K562 (cell line): ENCODE measurements at regions not wholly inside any gene's neighbourhood (a gene's known extent, or its start where the extent isn't known, plus 50 kb on each side); places are given as distances from the start of the nearest gene placed in this dataset.

ENCODE experiments used
- ATAC-seq: fragments of 200-7000 bp; cut with Tn5 transposase; 3 replicates; pipeline ENCODE4 v1.9.1; 2020; ENCODE audit warnings: moderate library complexity
- BruUV-seq: library from RNA; stranded (reverse); fragments of 400-500 nt; replicated peaks from 2 replicates; lab custom pipeline; 2021; lab: Mats Ljungman, UMichigan
- CTCF ChIA-PET: fragments of 300-600 bp; formaldehyde crosslinking; extraction: SDS; loops from one replicate; lab custom pipeline; 2021; ENCODE audit warnings: low intra/inter-chr PET ratio; lab: Yijun Ruan, JAX
- POLR2A ChIA-PET: fragments of 300-600, 350-650 bp; sonication (Branson Sonifier 250); formaldehyde crosslinking; extraction: SDS; loops from one replicate; lab custom pipeline; 2021; ENCODE audit warnings: antibody characterized with exemption, inconsistent platforms; lab: Yijun Ruan, JAX
- DNase-seq, 4 experiments: peaks; one replicate each; pipeline versions ENCODE4 v3.0.0 to v3.0.0-alpha.2; 2011 to 2018; ENCODE audit warnings: low spot score in 3 of 4, mixed read lengths in 3 of 4; ENCODE audit errors: extremely low read depth in 1 of 4
- FAIRE-seq: peaks from 2 replicates; lab custom pipeline; 2011; peaks lifted over from hg19 to GRCh38; lab: Jason Lieb, UNC
- H2AFZ ChIP-seq: 2 replicates; pipeline ENCODE4 v1.6.0; 2011; ENCODE audit warnings: low read depth, low read length, control low read depth, inconsistent platforms
- H3K27ac ChIP-seq: fragments of 200-600 bp; 3 replicates; pipeline ENCODE4 v1.8.0; 2011; ENCODE audit warnings: low read depth, mild to moderate bottlenecking, control low read depth, inconsistent platforms, low read length, moderate library complexity, mixed read lengths; ENCODE audit errors: extremely low read depth
- H3K27me3 ChIP-seq, 2 experiments: fragments of 300-600 bp in 1 of 2; 2 replicates in 1 of 2; 3 replicates in 1 of 2; pipeline versions ENCODE4 v1.6.0 to v1.8.0; 2011; ENCODE audit warnings: inconsistent platforms in 2 of 2, low read length in 2 of 2, mild to moderate bottlenecking in 1 of 2, mixed read lengths in 1 of 2, moderate library complexity in 1 of 2; ENCODE audit not compliant: control insufficient read depth in 2 of 2, insufficient read depth in 2 of 2
- H3K36me3 ChIP-seq: fragments of 300-600 bp; 3 replicates; pipeline ENCODE4 v1.8.0; 2011; ENCODE audit warnings: mild to moderate bottlenecking, low read length, inconsistent platforms; ENCODE audit not compliant: control insufficient read depth, insufficient read depth
- H3K4me1 ChIP-seq, 2 experiments: fragments of 200-600 bp in 1 of 2; replicated peaks in 1 of 2; 2 replicates in 1 of 2; 3 replicates in 1 of 2; pipeline versions ENCODE4 v1.5.1 to v1.8.0; 2011; ENCODE audit warnings: inconsistent platforms in 2 of 2, low read length in 2 of 2, mild to moderate bottlenecking in 1 of 2, mixed read lengths in 1 of 2, moderate library complexity in 1 of 2; ENCODE audit not compliant: control insufficient read depth in 2 of 2, insufficient read depth in 2 of 2
- H3K4me2 ChIP-seq: 2 replicates; pipeline ENCODE4 v1.6.1; 2011; ENCODE audit warnings: low read length, control low read depth, inconsistent platforms, mixed read lengths; ENCODE audit not compliant: insufficient read depth
- H3K4me3 ChIP-seq: fragments of 200-600 bp; sonication (generic), shearing (Covaris generic); 2 replicates; pipeline ENCODE4 v1.5.1; 2016; ENCODE audit warnings: control low read depth, inconsistent platforms
- H3K79me2 ChIP-seq: fragments of 200-600 bp; 3 replicates; pipeline ENCODE4 v1.8.0; 2011; ENCODE audit warnings: low read length, inconsistent platforms; ENCODE audit not compliant: control insufficient read depth, insufficient read depth
- H3K9ac ChIP-seq, 2 experiments: 2 replicates each; pipeline versions ENCODE4 v1.6.0 to v1.6.1; 2011; ENCODE audit warnings: low read depth in 2 of 2, low read length in 2 of 2, control low read depth in 1 of 2, inconsistent platforms in 1 of 2, mild to moderate bottlenecking in 1 of 2, mixed read lengths in 1 of 2; ENCODE audit not compliant: insufficient read depth in 1 of 2
- H3K9me1 ChIP-seq: one replicate; pipeline ENCODE4 v1.6.0; 2011; ENCODE audit warnings: inconsistent platforms, mild to moderate bottlenecking, low read length, moderate library complexity; ENCODE audit not compliant: control insufficient read depth, insufficient read depth
- H3K9me3 ChIP-seq: replicated peaks from 2 replicates; pipeline ENCODE4 v1.5.1; 2011; ENCODE audit warnings: low read depth, low read length, inconsistent platforms; ENCODE audit not compliant: control insufficient read depth, insufficient read depth
- H4K20me1 ChIP-seq: replicated peaks from 2 replicates; pipeline ENCODE4 v1.6.1; 2011; ENCODE audit warnings: low read length, inconsistent platforms, mixed read lengths; ENCODE audit not compliant: control insufficient read depth, insufficient read depth
- CREBBP ChIP-seq: IDR thresholded peaks from one replicate; pipeline ENCODE4 v1.6.1; 2012; ENCODE audit warnings: low read depth, mild to moderate bottlenecking, control low read depth, inconsistent platforms, low read length
- ILF3 ChIP-seq: fragments of 450-650 bp; IDR thresholded peaks from 2 replicates; pipeline ENCODE4 v1.6.1; 2018; ENCODE audit warnings: antibody characterized with exemption, mild to moderate bottlenecking, moderate library complexity, borderline replicate concordance
- JUNB ChIP-seq: fragments of 450-650 bp; formaldehyde crosslinking; conservative IDR thresholded peaks from 2 replicates; pipeline ENCODE4 v1.4.0; 2020; ENCODE audit warnings: mild to moderate bottlenecking
- KLF16 ChIP-seq: IDR thresholded peaks from 2 replicates; pipeline ENCODE4 v1.6.1; 2016; ENCODE audit warnings: antibody characterized with exemption
- NFE2 ChIP-seq: IDR thresholded peaks from 2 replicates; pipeline ENCODE4 v1.6.1; 2014; ENCODE audit warnings: antibody characterized with exemption, low read depth
- PCBP1 ChIP-seq: fragments of 200-400 bp; formaldehyde crosslinking; IDR thresholded peaks from 2 replicates; pipeline ENCODE4 v1.6.1; 2018; ENCODE audit warnings: mild to moderate bottlenecking, low read depth, low read length; ENCODE audit not compliant: poor library complexity, severe bottlenecking
- RBM39 ChIP-seq: fragments of 200-400 bp; formaldehyde crosslinking; optimal IDR thresholded peaks from 2 replicates; pipeline ENCODE3; 2018; ENCODE audit warnings: low read depth, low read length
- ZFP36 ChIP-seq: fragments of 150-350 bp; IDR thresholded peaks from 2 replicates; pipeline ENCODE4 v1.6.1; 2018; ENCODE audit warnings: low read length, low read depth; ENCODE audit not compliant: partially characterized antibody
- ZNF184 ChIP-seq: sonication (generic); formaldehyde crosslinking; IDR thresholded peaks from 2 replicates; pipeline ENCODE4 v1.5.0; 2020; ENCODE audit warnings: missing genetic modification reagents
- ZNF232 ChIP-seq: sonication (generic); formaldehyde crosslinking; IDR thresholded peaks from 2 replicates; pipeline ENCODE4 v1.8.0; 2022; ENCODE audit warnings: mild to moderate bottlenecking, missing genetic modification reagents
- ZNF3 ChIP-seq: fragments of 250-450 bp; sonication (Bioruptor Pico); IDR thresholded peaks from 2 replicates; pipeline ENCODE4 v1.5.0; 2021; ENCODE audit warnings: mild to moderate bottlenecking, moderate library complexity
- ZNF57 ChIP-seq: fragments of 450-650 bp; formaldehyde crosslinking; IDR thresholded peaks from 2 replicates; pipeline ENCODE4 v1.4.0; 2020; ENCODE audit warnings: mild to moderate bottlenecking, moderate library complexity
- ZZZ3 ChIP-seq: fragments of 450-650 bp; IDR thresholded peaks from 2 replicates; pipeline ENCODE4 v1.6.1; 2016; ENCODE audit warnings: antibody characterized with exemption, mild to moderate bottlenecking, moderate library complexity
- WGBS: fragments of 100-300 bp; shearing (Covaris generic); methylation state at CpG from one replicate; pipeline ENCODE4 v1.1.6; 2016; ENCODE audit warnings: low coverage, mixed read lengths; ENCODE audit not compliant: insufficient coverage; ENCODE audit errors: missing lambda C conversion rate; 5-methylcytosine and 5-hydroxymethylcytosine counted together
- in situ Hi-C: fragments of 300-500 bp; cut with MboI; formaldehyde crosslinking; loops from 4 replicates; pipeline ENCODE4 v1.15.0; 2018; ENCODE audit warnings: inconsistent platforms, mixed read lengths
- intact Hi-C: fragments of 100-400 bp; cut with micrococcal nuclease; formaldehyde crosslinking; loops from 2 replicates; pipeline ENCODE4 v1.14.2; 2022
- TF ChIP-seq, protein P1 (sequence below): IDR thresholded peaks from 3 replicates; pipeline ENCODE4 v1.6.1; 2011; ENCODE audit warnings: borderline replicate concordance, mild to moderate bottlenecking, moderate library complexity; ENCODE audit not compliant: insufficient read length; ENCODE audit errors: extremely low read depth

DNA sequence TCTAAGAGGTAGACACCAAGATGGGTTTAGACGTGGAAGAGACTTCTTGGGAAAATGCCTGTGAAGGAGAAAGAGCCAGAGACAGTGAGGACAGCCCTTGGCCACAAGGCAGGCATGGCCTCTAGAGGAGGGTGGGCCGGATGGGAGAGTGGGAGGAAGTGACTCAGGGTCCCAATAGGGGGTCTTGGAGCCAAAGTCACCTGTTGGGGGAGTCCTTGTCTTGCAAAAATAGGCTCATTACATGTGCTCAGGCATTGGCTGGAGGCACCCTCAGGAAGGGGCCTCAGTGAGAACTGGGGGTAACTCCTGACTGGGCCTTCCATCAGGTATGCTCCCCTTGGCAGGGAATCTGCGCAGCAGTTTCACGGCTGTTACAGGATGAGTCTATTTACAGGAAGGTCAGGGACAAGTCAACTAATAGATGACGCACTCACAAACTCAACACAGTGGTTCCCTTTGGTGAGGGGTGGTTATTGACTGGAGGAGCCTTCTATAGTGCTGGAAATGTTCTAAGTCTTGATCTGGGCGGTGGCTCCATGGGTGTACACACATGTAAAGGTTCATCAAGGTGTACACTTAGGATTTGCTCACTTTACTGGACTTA lies 259.6 kb downstream of the XXYLT1 start:
- ChIA-PET POLR2A (no interaction called here), CTCF (no interaction called here)
- no peak overlapping the region for H3K9ac ChIP-seq
- no peak overlapping the region for H2AFZ ChIP-seq
- no peak for TF ChIP-seq ZNF57 (CRISPR knock-in tag)
- no peak for TF ChIP-seq CREBBP
- TF ChIP-seq RBM39: no peak
- no peak for TF ChIP-seq ZFP36
- no peak for TF ChIP-seq ILF3
- BruUV-seq: no TSS peak
- H3K27me3 ChIP-seq: peaks cover 21 to 66% of the 10 kb centered on the region in 2 experiments; a peak in 4 of 5 replicates
- DNase-seq (no peak), FAIRE-seq (no peak), ATAC-seq (no peak)
- in situ Hi-C loops: no loop called here
- 9% methylated on average over 6 of the region's 6 CpGs for WGBS
- no peaks in the 10 kb centered on the region for H3K36me3 ChIP-seq
- no peaks in the 10 kb centered on the region for H3K9me1 ChIP-seq
- H4K20me1 ChIP-seq: no peaks in the 10 kb centered on the region
- H3K79me2 ChIP-seq: no peaks in the 10 kb centered on the region
- H3K4me1 ChIP-seq: no peaks in the 10 kb centered on the region
- no peak overlapping the region for H3K4me3 ChIP-seq
- no peak overlapping the region for H3K27ac ChIP-seq
- intact Hi-C loops: no loop called here
- no peak overlapping the region for H3K4me2 ChIP-seq
- no peaks in the 10 kb centered on the region for H3K9me3 ChIP-seq

DNA sequence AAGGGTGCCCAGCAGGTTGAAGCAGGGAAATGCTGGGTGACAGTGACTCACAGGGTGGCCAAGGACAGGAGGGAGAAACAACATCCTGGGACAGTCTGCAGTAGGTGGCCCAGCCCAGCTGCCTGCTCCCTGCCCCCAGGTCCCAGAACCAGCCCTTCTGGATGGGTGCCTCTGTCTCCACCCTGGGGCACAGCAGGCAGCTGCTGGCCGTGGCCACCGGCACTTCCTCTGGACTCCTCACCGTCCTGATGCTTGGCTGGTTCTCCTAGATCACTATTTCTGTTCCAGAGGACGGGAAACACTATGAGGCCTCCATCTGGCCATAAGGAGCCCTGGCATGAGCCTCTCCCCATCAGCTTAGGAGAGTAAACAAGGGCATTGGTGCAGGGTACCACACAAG lies 258.9 kb downstream of the XXYLT1 start:
- POLR2A ChIA-PET: no interaction called here
- no peak overlapping the region for H3K9ac ChIP-seq
- no peak for DNase-seq
- TF ChIP-seq JUNB (CRISPR knock-in tag) (no peak), ZNF184 (no peak), NFE2 (no peak), ZNF3 (CRISPR knock-in tag) (no peak), ZZZ3 (no peak), KLF16 (no peak), PCBP1 (no peak), ZNF57 (CRISPR knock-in tag) (no peak), ZNF232 (CRISPR knock-in tag) (no peak)
- TF ChIP-seq, protein P1, sequence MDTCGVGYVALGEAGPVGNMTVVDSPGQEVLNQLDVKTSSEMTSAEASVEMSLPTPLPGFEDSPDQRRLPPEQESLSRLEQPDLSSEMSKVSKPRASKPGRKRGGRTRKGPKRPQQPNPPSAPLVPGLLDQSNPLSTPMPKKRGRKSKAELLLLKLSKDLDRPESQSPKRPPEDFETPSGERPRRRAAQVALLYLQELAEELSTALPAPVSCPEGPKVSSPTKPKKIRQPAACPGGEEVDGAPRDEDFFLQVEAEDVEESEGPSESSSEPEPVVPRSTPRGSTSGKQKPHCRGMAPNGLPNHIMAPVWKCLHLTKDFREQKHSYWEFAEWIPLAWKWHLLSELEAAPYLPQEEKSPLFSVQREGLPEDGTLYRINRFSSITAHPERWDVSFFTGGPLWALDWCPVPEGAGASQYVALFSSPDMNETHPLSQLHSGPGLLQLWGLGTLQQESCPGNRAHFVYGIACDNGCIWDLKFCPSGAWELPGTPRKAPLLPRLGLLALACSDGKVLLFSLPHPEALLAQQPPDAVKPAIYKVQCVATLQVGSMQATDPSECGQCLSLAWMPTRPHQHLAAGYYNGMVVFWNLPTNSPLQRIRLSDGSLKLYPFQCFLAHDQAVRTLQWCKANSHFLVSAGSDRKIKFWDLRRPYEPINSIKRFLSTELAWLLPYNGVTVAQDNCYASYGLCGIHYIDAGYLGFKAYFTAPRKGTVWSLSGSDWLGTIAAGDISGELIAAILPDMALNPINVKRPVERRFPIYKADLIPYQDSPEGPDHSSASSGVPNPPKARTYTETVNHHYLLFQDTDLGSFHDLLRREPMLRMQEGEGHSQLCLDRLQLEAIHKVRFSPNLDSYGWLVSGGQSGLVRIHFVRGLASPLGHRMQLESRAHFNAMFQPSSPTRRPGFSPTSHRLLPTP: no peak
- H3K9me3 ChIP-seq: no peaks in the 10 kb centered on the region
- ATAC-seq: no peak
- H3K27ac ChIP-seq: no peak overlapping the region
- no peak overlapping the region for H2AFZ ChIP-seq
- H3K27me3 ChIP-seq: peaks cover 19 to 65% of the 10 kb centered on the region in 2 experiments; a peak in 4 of 5 replicates
- no peaks in the 10 kb centered on the region for H3K79me2 ChIP-seq
- in situ Hi-C loops: no loop called here
- no peak overlapping the region for H3K4me3 ChIP-seq
- H3K4me2 ChIP-seq: no peak overlapping the region
- no peaks in the 10 kb centered on the region for H3K36me3 ChIP-seq
- BruUV-seq: no TSS peak
- 4% methylated on average over 4 of the region's 4 CpGs for WGBS
- FAIRE-seq: no peak
- no peaks in the 10 kb centered on the region for H3K4me1 ChIP-seq
- H4K20me1 ChIP-seq: no peaks in the 10 kb centered on the region
- intact Hi-C loops: no loop called here
- H3K9me1 ChIP-seq: no peaks in the 10 kb centered on the region
- CTCF ChIA-PET: no interaction called here
